HCT116 (cell line): ENCODE measurements at regions not wholly inside any gene's neighbourhood (a gene's known extent, or its start where the extent isn't known, plus 50 kb on each side); places are given as distances from the start of the nearest gene placed in this dataset.

ENCODE experiments used
- ATAC-seq: fragments of 200-7000 bp; cut with Tn5 transposase; 2 replicates; pipeline ENCODE4 v1.9.1; 2020; ENCODE audit warnings: mild to moderate bottlenecking, moderate library complexity
- BruUV-seq: library from RNA; stranded (reverse); fragments of 400-500 nt; replicated peaks from 2 replicates; lab custom pipeline; 2021; lab: Mats Ljungman, UMichigan
- CTCF ChIA-PET: fragments of 300-600 bp; sonication (Branson Sonifier 250); formaldehyde crosslinking; loops from one replicate; lab custom pipeline; 2021; ENCODE audit warnings: antibody characterized with exemption; lab: Charles Lee
- POLR2A ChIA-PET: fragments of 300-600, 350-600 bp; sonication (Branson Sonifier 250); formaldehyde crosslinking; loops from one replicate; lab custom pipeline; 2021; ENCODE audit warnings: antibody characterized with exemption; lab: Charles Lee
- RAD21 ChIA-PET, 2 experiments: fragments of 300-600 bp; sonication (Branson Sonifier 250); formaldehyde crosslinking; loops; one replicate each; lab custom pipeline; 2023; ENCODE audit warnings: low total read pairs in 2 of 2; ENCODE audit not compliant: uncharacterized antibody in 2 of 2, unreplicated experiment in 2 of 2, low non-redundant PET in 1 of 2; lab: Charles Lee
- DNase-seq: peaks from one replicate; pipeline ENCODE4 v3.0.0-alpha.2; 2010; ENCODE audit warnings: low read depth, low spot score
- H2AFZ ChIP-seq: fragments of 200-600 bp; shearing (Covaris generic), sonication (generic); 2 replicates; pipeline ENCODE4 v1.6.1; 2017; ENCODE audit warnings: low read depth, mixed run types, mixed read lengths, antibody characterized with exemption, low read length; ENCODE audit not compliant: poor library complexity, severe bottlenecking
- H3K27ac ChIP-seq: 2 replicates; pipeline ENCODE4 v1.5.1; 2012; ENCODE audit warnings: low read depth, low read length
- H3K27me3 ChIP-seq: fragments of 200-600 bp; sonication (generic); 2 replicates; pipeline ENCODE4 v1.6.1; 2016; ENCODE audit warnings: mixed run types, low read length, mixed read lengths; ENCODE audit not compliant: insufficient read depth
- H3K36me3 ChIP-seq, 2 experiments: fragments of 200-500 bp in 1 of 2; fragments of 200-600 bp in 1 of 2; sonication (Bioruptor generic) in 1 of 2; sonication (generic) in 1 of 2; 2 replicates each; pipeline versions ENCODE4 v1.5.1 to v1.6.1; 2014 to 2016; ENCODE audit warnings: low read length in 2 of 2, inconsistent platforms in 1 of 2, mixed read lengths in 1 of 2, mixed run types in 1 of 2; ENCODE audit not compliant: insufficient read depth in 2 of 2, control insufficient read depth in 1 of 2
- H3K4me1 ChIP-seq, 2 experiments: fragments of 200-600 bp in 1 of 2; sonication (generic) in 1 of 2; 2 replicates each; pipeline versions ENCODE4 v1.5.1 to v1.6.1; 2012 to 2017; ENCODE audit warnings: low read length in 2 of 2, inconsistent platforms in 1 of 2, mild to moderate bottlenecking in 1 of 2, mixed read lengths in 1 of 2, mixed run types in 1 of 2, moderate library complexity in 1 of 2; ENCODE audit not compliant: insufficient read depth in 2 of 2, control insufficient read depth in 1 of 2
- H3K4me2 ChIP-seq: fragments of 200-600 bp; sonication (generic); 2 replicates; pipeline ENCODE4 v1.6.1; 2017; ENCODE audit warnings: mixed run types, low read length, mixed read lengths
- H3K4me3 ChIP-seq, 2 experiments: fragments of 200-600 bp in 1 of 2; sonication (generic) in 1 of 2; replicated peaks in 1 of 2; 2 replicates each; pipeline ENCODE4 v1.5.1; 2011 to 2016; ENCODE audit warnings: low read length in 2 of 2, control low read depth in 1 of 2, low read depth in 1 of 2, mild to moderate bottlenecking in 1 of 2, mixed read lengths in 1 of 2, mixed run types in 1 of 2
- H3K79me2 ChIP-seq: fragments of 200-600 bp; sonication (generic); 2 replicates; pipeline ENCODE4 v1.6.1; 2017; ENCODE audit warnings: mild to moderate bottlenecking, mixed run types, low read length, moderate library complexity, mixed read lengths; ENCODE audit not compliant: insufficient read depth
- H3K9ac ChIP-seq: fragments of 200-600 bp; sonication (generic); 2 replicates; pipeline ENCODE4 v1.6.1; 2016; ENCODE audit warnings: low read length, mixed read lengths
- H3K9me2 ChIP-seq: fragments of 200-600 bp; sonication (generic), shearing (Covaris generic); 2 replicates; pipeline ENCODE4 v1.6.1; 2017; ENCODE audit warnings: mixed run types, mild to moderate bottlenecking, moderate library complexity; ENCODE audit not compliant: insufficient read depth
- H3K9me3 ChIP-seq, 2 experiments: fragments of 200-500 bp in 1 of 2; fragments of 200-600 bp in 1 of 2; sonication (Bioruptor generic) in 1 of 2; sonication (generic) in 1 of 2; 2 replicates each; pipeline ENCODE4 v1.6.1; 2014 to 2017; ENCODE audit warnings: low read length in 2 of 2, mixed read lengths in 2 of 2, inconsistent platforms in 1 of 2, low read depth in 1 of 2, mild to moderate bottlenecking in 1 of 2, mixed run types in 1 of 2, moderate library complexity in 1 of 2; ENCODE audit not compliant: control insufficient read depth in 1 of 2, insufficient read depth in 1 of 2
- H4K20me1 ChIP-seq: fragments of 200-600 bp; sonication (generic), shearing (Covaris generic); 2 replicates; pipeline ENCODE4 v1.6.1; 2017; ENCODE audit warnings: mixed run types, mild to moderate bottlenecking, moderate library complexity; ENCODE audit not compliant: insufficient read depth
- ATF3 ChIP-seq: IDR thresholded peaks from 2 replicates; pipeline ENCODE4 v1.6.1; 2012
- ELF1 ChIP-seq: IDR thresholded peaks from 2 replicates; pipeline ENCODE4 v1.6.1; 2012; ENCODE audit warnings: low read depth, borderline replicate concordance
- EZH2 ChIP-seq: fragments of 200-600 bp; sonication (generic); IDR thresholded peaks from 2 replicates; pipeline ENCODE4 v1.6.1; 2017; ENCODE audit warnings: antibody characterized with exemption, mixed run types
- JUND ChIP-seq: IDR thresholded peaks from 2 replicates; pipeline ENCODE4 v1.6.1; 2012
- POLR2A ChIP-seq: IDR thresholded peaks from 2 replicates; pipeline ENCODE4 v1.7.0; 2011; ENCODE audit warnings: borderline replicate concordance; ENCODE audit not compliant: insufficient read depth, insufficient read length; ENCODE audit errors: extremely low read depth
- REST ChIP-seq: IDR thresholded peaks from 2 replicates; pipeline ENCODE4 v1.6.1; 2012; ENCODE audit warnings: low read depth
- SRF ChIP-seq: IDR thresholded peaks from 2 replicates; pipeline ENCODE4 v1.6.1; 2012; ENCODE audit warnings: low read depth
- TCF7L2 ChIP-seq: IDR thresholded peaks from 2 replicates; pipeline ENCODE4 v1.7.0; 2011; ENCODE audit warnings: borderline replicate concordance, inconsistent platforms; ENCODE audit not compliant: insufficient read depth, insufficient read length; ENCODE audit errors: extremely low read depth
- YY1 ChIP-seq: IDR thresholded peaks from 2 replicates; pipeline ENCODE4 v1.6.1; 2011; ENCODE audit warnings: low read length, low read depth, moderate library complexity, mild to moderate bottlenecking; ENCODE audit not compliant: insufficient replicate concordance; ENCODE audit errors: extremely low read depth
- ZBTB33 ChIP-seq: IDR thresholded peaks from 2 replicates; pipeline ENCODE4 v1.6.1; 2011; ENCODE audit warnings: mild to moderate bottlenecking, low read length, moderate library complexity; ENCODE audit not compliant: insufficient replicate concordance; ENCODE audit errors: extremely low read depth
- ZFX ChIP-seq: fragments of 450-650 bp; IDR thresholded peaks from 2 replicates; pipeline ENCODE4 v1.6.1; 2017
- intact Hi-C: fragments of 100-400 bp; cut with micrococcal nuclease; formaldehyde crosslinking; loops from 2 replicates; pipeline ENCODE4 v1.10.0; 2022

GRCh38 chr5:26749829-26750228 lies 288.6 kb downstream of the CDH9 start:
- no TSS peak for BruUV-seq
- H3K36me3 ChIP-seq, result no peaks in the 10 kb centered on the region
- DNase-seq, result no peak
- H3K4me3 ChIP-seq, result no peak overlapping the region
- no peaks in the 10 kb centered on the region for H4K20me1 ChIP-seq
- H3K79me2 ChIP-seq, result no peaks in the 10 kb centered on the region
- H3K4me2 ChIP-seq, result no peak overlapping the region
- peaks cover under 1 to 16% of the 10 kb centered on the region in 2 experiments; a peak in 2 of 4 replicates for H3K9me3 ChIP-seq
- ATAC-seq, result no peak
- H3K27ac ChIP-seq, result no peak overlapping the region
- POLR2A ChIA-PET, result no interaction called here
- H3K9me2 ChIP-seq, result no peaks in the 10 kb centered on the region
- H3K27me3 ChIP-seq, result no peaks in the 10 kb centered on the region
- H3K4me1 ChIP-seq, result no peaks in the 10 kb centered on the region
- no peak for TF ChIP-seq SRF
- TF ChIP-seq YY1, result no peak
- TF ChIP-seq, all 23 proteins: peak for 0
- intact Hi-C loops, result no loop called here
- CTCF ChIA-PET, result no interaction called here
- RAD21 ChIA-PET, result no interaction called here
- Histone ChIP-seq H3K9ac (no peak overlapping the region), H2AFZ (no peak overlapping the region)

GRCh38 chr5:26740182-26740581 lies 298.2 kb downstream of the CDH9 start:
- ChIA-PET POLR2A (no interaction called here), RAD21 (no interaction called here), CTCF (no interaction called here)
- H3K9me3 ChIP-seq, result peaks cover 4 to 11% of the 10 kb centered on the region in 2 experiments; a peak in 3 of 4 replicates
- no peak overlapping the region for H3K9ac ChIP-seq
- intact Hi-C loops, result no loop called here
- no TSS peak for BruUV-seq
- H3K4me3 ChIP-seq, result no peak overlapping the region
- no peak overlapping the region for H3K4me2 ChIP-seq
- H3K36me3 ChIP-seq, result no peaks in the 10 kb centered on the region
- ATAC-seq (no peak), DNase-seq (no peak)
- no peak overlapping the region for H2AFZ ChIP-seq
- no peaks in the 10 kb centered on the region for H3K9me2 ChIP-seq
- H3K4me1 ChIP-seq, result no peaks in the 10 kb centered on the region
- TF ChIP-seq ZFX (no peak), POLR2A (no peak), ATF3 (no peak), TCF7L2 (no peak), YY1 (no peak), EZH2 (no peak), REST (no peak), JUND (no peak), ZBTB33 (no peak), ELF1 (no peak)
- no peaks in the 10 kb centered on the region for H4K20me1 ChIP-seq
- H3K27ac ChIP-seq, result no peak overlapping the region
- no peaks in the 10 kb centered on the region for H3K27me3 ChIP-seq
- no peaks in the 10 kb centered on the region for H3K79me2 ChIP-seq
